ENCODE measurements at regions not wholly inside any gene's neighbourhood (a gene's known extent, or its start where the extent isn't known, plus 50 kb on each side); places are given as distances from the start of the nearest gene placed in this dataset.

GRCh38 chr3:117404730-117405129 is 695.2 kb downstream of the TUSC7 start:
- 60 to 69% methylated on average over 2 of the region's 2 CpGs for WGBS, 2 donors (ENCODE audit: low coverage in 1 of 2)
- DNase-seq, result no peak
- intact Hi-C loops (cut with DNase I; ENCODE audit: low total_unique reads), result no loop called here
- H3K27me3 ChIP-seq, result no peaks in the 10 kb centered on the region
- no peaks in the 10 kb centered on the region for H3K9me3 ChIP-seq
- H3K36me3 ChIP-seq, result no peaks in the 10 kb centered on the region
- no peak overlapping the region for H3K27ac ChIP-seq
- H3K4me3 ChIP-seq, result no peak overlapping the region
- in situ Hi-C loops (cut with MboI; ENCODE audit: low pct_ligation_motif_present in 1 of 4, low pct_unique_long_range_greater_than_20kb in 1 of 4, low sequenced_read_pairs in 3 of 4), result no loop called here
- TF ChIP-seq EP300 (IDR thresholded peaks at IDR 0.05; ENCODE audit: low read depth) (no peak), POLR2A (IDR thresholded peaks at IDR 0.05) (no peak), POLR2AphosphoS5 (IDR thresholded peaks at IDR 0.05) (no peak), CTCF (IDR thresholded peaks at IDR 0.05) (no peak)
- no peaks in the 10 kb centered on the region for H3K4me1 ChIP-seq

- 56 to 60% methylated on average over 1 of the region's 1 CpG for WGBS, 2 donors (ENCODE audit: low coverage in 1 of 2)
- no peaks in the 10 kb centered on the region for H3K9me3 ChIP-seq
- in situ Hi-C loops (cut with MboI; ENCODE audit: low pct_ligation_motif_present in 1 of 4, low pct_unique_long_range_greater_than_20kb in 1 of 4, low sequenced_read_pairs in 3 of 4) (no loop called here), intact Hi-C loops (cut with DNase I; ENCODE audit: low total_unique reads) (no loop called here)
- H3K27ac ChIP-seq, result no peak overlapping the region
- no peaks in the 10 kb centered on the region for H3K36me3 ChIP-seq
- TF ChIP-seq CTCF (IDR thresholded peaks at IDR 0.05), result no peak
- TF ChIP-seq POLR2AphosphoS5 (IDR thresholded peaks at IDR 0.05), result no peak
- no peak for TF ChIP-seq EP300 (IDR thresholded peaks at IDR 0.05; ENCODE audit: low read depth)
- no peak for TF ChIP-seq POLR2A (IDR thresholded peaks at IDR 0.05)
- H3K4me1 ChIP-seq, result no peaks in the 10 kb centered on the region
- H3K27me3 ChIP-seq, result no peaks in the 10 kb centered on the region
- H3K4me3 ChIP-seq, result no peak overlapping the region
- DNase-seq, result no peak
Measured at GRCh38 chr3:117405359-117405758, 695.8 kb downstream of the TUSC7 start.

- H3K9me3 ChIP-seq, result no peaks in the 10 kb centered on the region
- no peaks in the 10 kb centered on the region for H3K36me3 ChIP-seq
- H3K4me1 ChIP-seq, result no peaks in the 10 kb centered on the region
- DNase-seq, result no peak
- intact Hi-C loops (cut with DNase I; ENCODE audit: low total_unique reads) (no loop called here), in situ Hi-C loops (cut with MboI; ENCODE audit: low pct_ligation_motif_present in 1 of 4, low pct_unique_long_range_greater_than_20kb in 1 of 4, low sequenced_read_pairs in 3 of 4) (no loop called here)
- no peak for TF ChIP-seq POLR2A (IDR thresholded peaks at IDR 0.05)
- TF ChIP-seq CTCF (IDR thresholded peaks at IDR 0.05), result peak in 3 of 5 experiments; percentile 28 to 46 (median 29)
- no peak overlapping the region for H3K4me3 ChIP-seq
- no peak overlapping the region for H3K27ac ChIP-seq
- H3K27me3 ChIP-seq, result no peaks in the 10 kb centered on the region
Measured at GRCh38 chr3:117407317-117407716, 697.7 kb downstream of the TUSC7 start.

- DNase-seq, result no peak
- Histone ChIP-seq H3K27me3 (no peaks in the 10 kb centered on the region), H3K4me1 (no peaks in the 10 kb centered on the region), H3K36me3 (no peaks in the 10 kb centered on the region), H3K27ac (no peak overlapping the region), H3K4me3 (no peak overlapping the region), H3K9me3 (no peaks in the 10 kb centered on the region)
- TF ChIP-seq POLR2A (IDR thresholded peaks at IDR 0.05) (no peak), EP300 (IDR thresholded peaks at IDR 0.05; ENCODE audit: low read depth) (no peak), POLR2AphosphoS5 (IDR thresholded peaks at IDR 0.05) (no peak), CTCF (IDR thresholded peaks at IDR 0.05) (no peak)
- intact Hi-C loops (cut with DNase I; ENCODE audit: low total_unique reads), result no loop called here
- in situ Hi-C loops (cut with MboI; ENCODE audit: low pct_ligation_motif_present in 1 of 4, low pct_unique_long_range_greater_than_20kb in 1 of 4, low sequenced_read_pairs in 3 of 4), result no loop called here
Measured at GRCh38 chr3:117408811-117409210, 699.2 kb downstream of the TUSC7 start.

Measured in transverse colon (tissue), 4 donors.